HepG2 (cell line): ENCODE measurements at regions not wholly inside any gene's neighbourhood (a gene's known extent, or its start where the extent isn't known, plus 50 kb on each side); places are given as distances from the start of the nearest gene placed in this dataset.
A peak's percentile ranks its signal among the peaks of the same experiment; 100 is the strongest.

Experiments
- BCL3 ChIP-seq: sonication (generic); formaldehyde crosslinking; IDR thresholded peaks from 2 replicates; pipeline ENCODE4 v1.5.1; 2020; ENCODE audit warnings: mild to moderate bottlenecking, missing genetic modification reagents, moderate library complexity
- CBX5 ChIP-seq: sonication (generic); formaldehyde crosslinking; IDR thresholded peaks from 2 replicates; pipeline ENCODE4 v1.4.0; 2020; ENCODE audit warnings: missing genetic modification reagents, borderline replicate concordance
- CC2D1A ChIP-seq: sonication (generic); formaldehyde crosslinking; IDR thresholded peaks from 2 replicates; pipeline ENCODE4 v1.8.1; 2023; ENCODE audit warnings: mild to moderate bottlenecking, missing genetic modification reagents
- DPF2 ChIP-seq: sonication (generic); formaldehyde crosslinking; IDR thresholded peaks from 2 replicates; pipeline ENCODE4 v1.4.0; 2020; ENCODE audit warnings: mild to moderate bottlenecking, low read depth, missing genetic modification reagents, borderline replicate concordance
- GATAD1 ChIP-seq: IDR thresholded peaks from 2 replicates; pipeline ENCODE4 v1.6.1; 2016; ENCODE audit warnings: missing genetic modification reagents, missing compliant biosample characterization
- KLF12 ChIP-seq: sonication (generic); formaldehyde crosslinking; IDR thresholded peaks from 2 replicates; pipeline ENCODE4 v1.4.0; 2020; ENCODE audit warnings: missing genetic modification reagents, borderline replicate concordance
- MAX ChIP-seq: IDR thresholded peaks from 2 replicates; pipeline ENCODE4 v1.6.1; 2012; ENCODE audit warnings: inconsistent platforms
- MXD4 ChIP-seq: IDR thresholded peaks from 2 replicates; pipeline ENCODE4 v1.6.1; 2016; ENCODE audit warnings: mild to moderate bottlenecking, missing biosample characterization, missing genetic modification reagents
- NR2F6 ChIP-seq, 2 experiments: IDR thresholded peaks; 2 replicates each; pipeline ENCODE4 v1.6.1; 2016; ENCODE audit warnings: antibody characterized with exemption in 1 of 2, mild to moderate bottlenecking in 1 of 2
- SALL1 ChIP-seq: sonication (generic); formaldehyde crosslinking; IDR thresholded peaks from 2 replicates; pipeline ENCODE4 v1.8.0; 2022; ENCODE audit warnings: mild to moderate bottlenecking, missing genetic modification reagents
- SP2 ChIP-seq: sonication (generic); formaldehyde crosslinking; IDR thresholded peaks from 2 replicates; pipeline ENCODE4 v1.5.1; 2020; ENCODE audit warnings: mild to moderate bottlenecking, missing genetic modification reagents
- ZBTB3 ChIP-seq: sonication (generic); formaldehyde crosslinking; IDR thresholded peaks from 2 replicates; pipeline ENCODE4 v1.4.0; 2020; ENCODE audit warnings: low read depth, mild to moderate bottlenecking, moderate library complexity, missing genetic modification reagents, borderline replicate concordance
- ZFP1 ChIP-seq: IDR thresholded peaks from 2 replicates; pipeline ENCODE4 v1.6.1; 2016
- ZFP82 ChIP-seq: sonication (generic); formaldehyde crosslinking; IDR thresholded peaks from 2 replicates; pipeline ENCODE4 v1.5.1; 2020; ENCODE audit warnings: mild to moderate bottlenecking, missing genetic modification reagents, borderline replicate concordance
- ZNF160 ChIP-seq: sonication (generic); formaldehyde crosslinking; IDR thresholded peaks from 2 replicates; pipeline ENCODE4 v1.8.0; 2022; ENCODE audit warnings: mild to moderate bottlenecking, inconsistent platforms, missing genetic modification reagents
- ZNF256 ChIP-seq: sonication (generic); formaldehyde crosslinking; conservative IDR thresholded peaks from 2 replicates; pipeline ENCODE4 v1.4.0; 2020; ENCODE audit warnings: missing genetic modification reagents
- ZNF331 ChIP-seq: sonication (generic); formaldehyde crosslinking; IDR thresholded peaks from 2 replicates; pipeline ENCODE4 v1.4.0; 2020; ENCODE audit warnings: missing genetic modification reagents
- ZNF441 ChIP-seq: sonication (generic); formaldehyde crosslinking; IDR thresholded peaks from 2 replicates; pipeline ENCODE4 v1.7.0; 2021; ENCODE audit warnings: missing genetic modification reagents, borderline replicate concordance
- ZNF451 ChIP-seq: sonication (generic); formaldehyde crosslinking; IDR thresholded peaks from 2 replicates; pipeline ENCODE4 v1.5.0; 2020; ENCODE audit warnings: mild to moderate bottlenecking, missing genetic modification reagents
- ZNF580 ChIP-seq: IDR thresholded peaks from 2 replicates; pipeline ENCODE4 v1.6.1; 2016; ENCODE audit warnings: low read depth, borderline replicate concordance
- ZNF614 ChIP-seq: IDR thresholded peaks from 2 replicates; pipeline ENCODE4 v1.6.1; 2018; ENCODE audit warnings: missing biosample characterization, missing genetic modification reagents, inconsistent platforms, borderline replicate concordance
- ZNF746 ChIP-seq: sonication (generic); formaldehyde crosslinking; IDR thresholded peaks from 2 replicates; pipeline ENCODE4 v1.8.0; 2022; ENCODE audit warnings: mild to moderate bottlenecking, missing genetic modification reagents
- ZNF761 ChIP-seq: sonication (generic); formaldehyde crosslinking; conservative IDR thresholded peaks from 2 replicates; pipeline ENCODE4 v1.4.0; 2020; ENCODE audit warnings: mild to moderate bottlenecking, missing genetic modification reagents
- ZNF841 ChIP-seq: sonication (generic); formaldehyde crosslinking; IDR thresholded peaks from 2 replicates; pipeline ENCODE4 v1.8.1; 2023; ENCODE audit warnings: missing genetic modification reagents, borderline replicate concordance
- TF ChIP-seq, protein P1 (sequence below): sonication (generic); formaldehyde crosslinking; IDR thresholded peaks from 2 replicates; pipeline ENCODE4 v1.4.0; 2020; ENCODE audit warnings: missing genetic modification reagents
- TF ChIP-seq, protein P2 (sequence below): IDR thresholded peaks from 2 replicates; pipeline ENCODE4 v1.6.1; 2016

GRCh38 chr5:34487159-34487879 lies 168.8 kb upstream of the RAI14 start (continued):
- TF ChIP-seq ZNF580 (CRISPR knock-in tag), result peak; percentile 66; the same call in 1 of the 2 replicates
- TF ChIP-seq CC2D1A, result no peak
- peak; percentile 34; the same call in 1 of the 2 replicates for TF ChIP-seq ZNF761
- no peak for TF ChIP-seq NR2F6 (IDR thresholded peaks at IDR 0.05)
- peak; percentile 52; the same call in 1 of the 2 replicates for TF ChIP-seq NR2F6 (CRISPR knock-in tag; IDR thresholded peaks at IDR 0.05)
- peak; percentile 59; the same call in 1 of the 2 replicates for TF ChIP-seq CBX5 (CRISPR knock-in tag)
- TF ChIP-seq GATAD1, result peak; percentile 40; the same call in 1 of the 2 replicates
- TF ChIP-seq DPF2 (CRISPR knock-in tag), result peak; percentile 86
- TF ChIP-seq, protein P1, sequence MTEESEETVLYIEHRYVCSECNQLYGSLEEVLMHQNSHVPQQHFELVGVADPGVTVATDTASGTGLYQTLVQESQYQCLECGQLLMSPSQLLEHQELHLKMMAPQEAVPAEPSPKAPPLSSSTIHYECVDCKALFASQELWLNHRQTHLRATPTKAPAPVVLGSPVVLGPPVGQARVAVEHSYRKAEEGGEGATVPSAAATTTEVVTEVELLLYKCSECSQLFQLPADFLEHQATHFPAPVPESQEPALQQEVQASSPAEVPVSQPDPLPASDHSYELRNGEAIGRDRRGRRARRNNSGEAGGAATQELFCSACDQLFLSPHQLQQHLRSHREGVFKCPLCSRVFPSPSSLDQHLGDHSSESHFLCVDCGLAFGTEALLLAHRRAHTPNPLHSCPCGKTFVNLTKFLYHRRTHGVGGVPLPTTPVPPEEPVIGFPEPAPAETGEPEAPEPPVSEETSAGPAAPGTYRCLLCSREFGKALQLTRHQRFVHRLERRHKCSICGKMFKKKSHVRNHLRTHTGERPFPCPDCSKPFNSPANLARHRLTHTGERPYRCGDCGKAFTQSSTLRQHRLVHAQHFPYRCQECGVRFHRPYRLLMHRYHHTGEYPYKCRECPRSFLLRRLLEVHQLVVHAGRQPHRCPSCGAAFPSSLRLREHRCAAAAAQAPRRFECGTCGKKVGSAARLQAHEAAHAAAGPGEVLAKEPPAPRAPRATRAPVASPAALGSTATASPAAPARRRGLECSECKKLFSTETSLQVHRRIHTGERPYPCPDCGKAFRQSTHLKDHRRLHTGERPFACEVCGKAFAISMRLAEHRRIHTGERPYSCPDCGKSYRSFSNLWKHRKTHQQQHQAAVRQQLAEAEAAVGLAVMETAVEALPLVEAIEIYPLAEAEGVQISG, result peak; percentile 50; the same call in 1 of the 2 replicates
- 0 out of 2 replicates have a peak, but pooled peaks have one; percentile 58 for TF ChIP-seq ZBTB3 (CRISPR knock-in tag)
- 0 out of 2 replicates have a peak, but pooled peaks have one; percentile 14 for TF ChIP-seq ZNF160 (CRISPR knock-in tag)
- TF ChIP-seq ZNF746, result 0 out of 2 replicates have a peak, but pooled peaks have one; percentile 43
- TF ChIP-seq ZNF331, result peak; percentile 73
- TF ChIP-seq KLF12 (CRISPR knock-in tag), result no peak
- TF ChIP-seq MXD4 (CRISPR knock-in tag), result peak; percentile 37; the same call in 1 of the 2 replicates
- TF ChIP-seq ZNF451 (CRISPR knock-in tag), result no peak
- TF ChIP-seq ZFP1 (CRISPR knock-in tag), result peak; percentile 71; the same call in 1 of the 2 replicates
- peak; percentile 67 for TF ChIP-seq MAX
- TF ChIP-seq, protein P2, sequence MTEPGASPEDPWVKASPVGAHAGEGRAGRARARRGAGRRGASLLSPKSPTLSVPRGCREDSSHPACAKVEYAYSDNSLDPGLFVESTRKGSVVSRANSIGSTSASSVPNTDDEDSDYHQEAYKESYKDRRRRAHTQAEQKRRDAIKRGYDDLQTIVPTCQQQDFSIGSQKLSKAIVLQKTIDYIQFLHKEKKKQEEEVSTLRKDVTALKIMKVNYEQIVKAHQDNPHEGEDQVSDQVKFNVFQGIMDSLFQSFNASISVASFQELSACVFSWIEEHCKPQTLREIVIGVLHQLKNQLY (CRISPR knock-in tag), result peak; percentile 52; the same call in 1 of the 2 replicates
- TF ChIP-seq ZNF841 (CRISPR knock-in tag), result no peak
- TF ChIP-seq ZNF256 (CRISPR knock-in tag), result no peak
- no peak for TF ChIP-seq SP2 (CRISPR knock-in tag)
- 0 out of 2 replicates have a peak, but pooled peaks have one; percentile 33 for TF ChIP-seq ZNF441 (CRISPR knock-in tag)
- TF ChIP-seq BCL3 (CRISPR knock-in tag), result no peak
- TF ChIP-seq ZNF614, result peak; percentile 91; the same call in 1 of the 2 replicates
- TF ChIP-seq SALL1 (CRISPR knock-in tag), result peak; percentile 89
- no peak for TF ChIP-seq ZFP82 (CRISPR knock-in tag)
